Spleen (tissue), 11 donors: ENCODE measurements at regions not wholly inside any gene's neighbourhood (a gene's known extent, or its start where the extent isn't known, plus 50 kb on each side); places are given as distances from the start of the nearest gene placed in this dataset.

ENCODE experiments used
- DNase-seq: peaks from one replicate; pipeline ENCODE4 v3.0.0-alpha.2; 2020
- H3K27ac ChIP-seq, 8 donors: fragments of 200-600 bp; sonication (generic) in 7 of 8; 1 replicate in 4 of 8; 2 replicates in 4 of 8; pipeline versions ENCODE4 v1.5.0 to v1.8.0; 2016 to 2021; ENCODE audit warnings: inconsistent platforms in 4 of 8, mild to moderate bottlenecking in 4 of 8, moderate library complexity in 1 of 8
- H3K27me3 ChIP-seq, 7 donors: fragments of 200-600 bp; sonication (generic) in 6 of 7; replicated peaks in 1 of 7; 1 replicate in 4 of 7; 2 replicates in 3 of 7; pipeline versions ENCODE4 v1.5.0 to v1.8.0; 2016 to 2021; ENCODE audit warnings: inconsistent platforms in 3 of 7, mild to moderate bottlenecking in 1 of 7
- H3K36me3 ChIP-seq, 6 donors: fragments of 200-600 bp; sonication (generic) in 5 of 6; 1 replicate in 4 of 6; 2 replicates in 2 of 6; pipeline versions ENCODE4 v1.5.0 to v1.8.0; 2016 to 2021; ENCODE audit warnings: inconsistent platforms in 2 of 6
- H3K4me1 ChIP-seq, 6 donors: fragments of 200-600 bp; sonication (generic) in 5 of 6; 1 replicate in 3 of 6; 2 replicates in 3 of 6; pipeline versions ENCODE4 v1.5.0 to v1.8.0; 2016 to 2021; ENCODE audit warnings: inconsistent platforms in 3 of 6
- H3K4me3 ChIP-seq, 8 donors: fragments of 200-600 bp; sonication (generic) in 7 of 8; 1 replicate in 4 of 8; 2 replicates in 4 of 8; pipeline versions ENCODE4 v1.5.0 to v1.8.0; 2016 to 2021; ENCODE audit warnings: inconsistent platforms in 4 of 8, mild to moderate bottlenecking in 4 of 8, moderate library complexity in 2 of 8
- H3K9me3 ChIP-seq, 8 donors: fragments of 200-600 bp; sonication (generic) in 7 of 8; 1 replicate in 4 of 8; 2 replicates in 4 of 8; pipeline versions ENCODE4 v1.5.0 to v1.8.0; 2016 to 2021; ENCODE audit warnings: inconsistent platforms in 4 of 8
- CTCF ChIP-seq, 11 experiments: fragments of 200-600 bp in 7 of 11; fragments of 450-650 bp in 4 of 11; sonication (generic) in 4 of 11; IDR thresholded peaks in 8 of 11; conservative IDR thresholded peaks in 3 of 11; 1 replicate in 7 of 11; 2 replicates in 4 of 11; pipeline versions ENCODE4 v1.4.0 to v1.8.0; 2016 to 2021; ENCODE audit warnings: antibody characterized with exemption in 11 of 11, inconsistent platforms in 4 of 11, mild to moderate bottlenecking in 1 of 11
- POLR2A ChIP-seq, 3 donors: fragments of 450-650 bp; IDR thresholded peaks; one replicate each; pipeline ENCODE4 v1.5.1; 2017; ENCODE audit warnings: antibody characterized with exemption in 3 of 3, mild to moderate bottlenecking in 1 of 3
- POLR2AphosphoS5 ChIP-seq, 3 donors: sonication (generic); formaldehyde crosslinking; IDR thresholded peaks; one replicate each; pipeline ENCODE4 v1.5.1; 2017; ENCODE audit warnings: antibody characterized with exemption in 3 of 3
- WGBS, 5 donors: extraction: QIAGEN DNeasy Blood & Tissue Kit in 3 of 5; methylation state at CpG; one replicate each; pipeline versions ENCODE4 v1.1.5 to v1.1.7; 2013 to 2018; 5-methylcytosine and 5-hydroxymethylcytosine counted together
- intact Hi-C: fragments of 100-400 bp; cut with DNase I; formaldehyde crosslinking; loops from one replicate; pipeline ENCODE4 v1.15.0; 2023; ENCODE audit warnings: low total_unique reads
- donor health status: healthy with polysubstance abuse.
- donor health status: DM: no; HTN: no; CAD: no; lungs with moderate emphysema.
- donor health status: DM: no; HTN: no; CAD: no.
- donor health status: Bipolar disorder and iron deficiency.
- donor health status: healthy.
- donor health status: DM: no; HTN: no; CAD: no.
- donor health status: DM: yes; HTN: yes; CAD: no.

GRCh38 chr12:45605624-45606023 is 123.9 kb upstream of the ARID2 start:
- TF ChIP-seq POLR2A (IDR thresholded peaks at IDR 0.05) (no peak), CTCF (IDR thresholded peaks at IDR 0.05 in 8 of 11, conservative IDR thresholded peaks at IDR 0.05 in 3 of 11) (no peak), POLR2AphosphoS5 (IDR thresholded peaks at IDR 0.05) (no peak)

GRCh38 chr12:45611061-45611460 is 118.4 kb upstream of the ARID2 start:
- Histone ChIP-seq H3K4me3 (peak overlapping the region in 2 of 8 donors; percentile 6 to 50), H3K9me3 (peaks cover 0 to 4% (median 2%) of the 10 kb centered on the region in 8 donors), H3K4me1 (peaks cover 0 to 10% (median 0%) of the 10 kb centered on the region in 6 donors), H3K27ac (no peak overlapping the region), H3K36me3 (no peaks in the 10 kb centered on the region), H3K27me3 (peaks cover 0 to 10% (median 0%) of the 10 kb centered on the region in 7 donors)
- no peak for DNase-seq
- TF ChIP-seq POLR2AphosphoS5 (IDR thresholded peaks at IDR 0.05) (no peak), CTCF (IDR thresholded peaks at IDR 0.05 in 8 of 11, conservative IDR thresholded peaks at IDR 0.05 in 3 of 11) (no peak), POLR2A (IDR thresholded peaks at IDR 0.05) (no peak)
- 24 to 40% (median 28%) methylated on average over 13 to 20 of the region's 20 CpGs for WGBS, 5 donors
- intact Hi-C loops = no loop called here

More at GRCh38 chr12:45605624-45606023, 123.9 kb upstream of the ARID2 start:
- DNase-seq = no peak
- no peak overlapping the region for H3K27ac ChIP-seq
- intact Hi-C loops = no loop called here
- H3K9me3 ChIP-seq = peaks cover 0 to 20% (median 14%) of the 10 kb centered on the region in 8 donors
- H3K36me3 ChIP-seq = no peaks in the 10 kb centered on the region
- 90 to 100% (median 98%) methylated on average over 1 of the region's 1 CpG for WGBS, 5 donors
- no peak overlapping the region for H3K4me3 ChIP-seq
- peaks cover 0 to 8% (median 0%) of the 10 kb centered on the region in 7 donors for H3K27me3 ChIP-seq
- H3K4me1 ChIP-seq = peaks cover 0 to 2% (median 0%) of the 10 kb centered on the region in 6 donors

- Histone ChIP-seq H3K27ac (no peak overlapping the region), H3K4me3 (peak overlapping the region in 1 of 8 donors; percentile 50), H3K4me1 (peaks cover 0 to 10% (median 0%) of the 10 kb centered on the region in 6 donors), H3K27me3 (peaks cover 0 to 10% (median 0%) of the 10 kb centered on the region in 7 donors), H3K9me3 (no peaks in the 10 kb centered on the region), H3K36me3 (no peaks in the 10 kb centered on the region)
- DNase-seq = no peak
- no peak for TF ChIP-seq POLR2A (IDR thresholded peaks at IDR 0.05)
- WGBS, 5 donors = 76 to 86% (median 80%) methylated on average over 5 of the region's 5 CpGs
- intact Hi-C loops = no loop called here
Observed at GRCh38 chr12:45611495-45611894, 118.0 kb upstream of the ARID2 start.

DNA sequence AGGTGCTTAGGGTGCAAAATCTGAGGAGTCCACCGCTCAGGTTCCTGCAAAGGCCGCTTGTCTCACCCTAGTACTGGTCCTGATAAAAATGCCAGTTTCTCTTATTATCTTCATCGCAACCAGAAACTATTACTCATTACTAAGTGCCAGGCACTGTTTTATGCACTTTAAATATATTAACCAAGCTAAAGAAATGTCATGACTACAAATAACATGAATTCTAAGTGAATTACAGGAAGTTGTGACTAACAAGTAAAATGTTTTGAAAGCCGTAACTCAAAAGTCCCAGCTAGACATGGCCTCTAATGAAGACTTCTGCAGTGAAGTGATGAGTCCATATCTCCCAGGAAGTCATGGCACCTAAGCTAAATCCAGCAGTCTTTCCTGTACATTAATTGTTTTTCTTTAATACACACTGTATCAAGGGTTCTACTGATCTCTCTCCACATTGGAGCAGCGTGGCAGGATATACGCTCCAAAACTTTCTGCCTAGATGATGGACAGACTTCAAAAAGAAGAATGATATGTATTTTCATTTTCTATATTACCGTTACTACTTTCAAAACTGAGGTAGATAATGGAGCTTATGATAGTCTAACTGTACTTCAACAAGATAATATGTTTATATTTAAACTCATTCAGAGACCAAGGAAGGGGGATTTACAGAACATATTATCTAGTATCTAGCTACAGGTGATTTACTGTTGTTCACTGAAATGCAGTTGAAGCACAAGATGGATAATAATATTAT is 117.3 kb upstream of the ARID2 start:
- Histone ChIP-seq H3K27ac (no peak overlapping the region), H3K4me3 (no peak overlapping the region), H3K9me3 (no peaks in the 10 kb centered on the region), H3K4me1 (peaks cover 0 to 10% (median 0%) of the 10 kb centered on the region in 6 donors), H3K27me3 (peaks cover 0 to 10% (median 0%) of the 10 kb centered on the region in 7 donors), H3K36me3 (no peaks in the 10 kb centered on the region)
- intact Hi-C loops = no loop called here
- DNase-seq = no peak
- TF ChIP-seq POLR2A (IDR thresholded peaks at IDR 0.05) (no peak), CTCF (IDR thresholded peaks at IDR 0.05 in 8 of 11, conservative IDR thresholded peaks at IDR 0.05 in 3 of 11) (no peak), POLR2AphosphoS5 (IDR thresholded peaks at IDR 0.05) (no peak)
- WGBS, 5 donors = 74 to 90% (median 84%) methylated on average over 7 of the region's 7 CpGs
